ENCODE measurements at regions not wholly inside any gene's neighbourhood (a gene's known extent, or its start where the extent isn't known, plus 50 kb on each side); places are given as distances from the start of the nearest gene placed in this dataset.

GRCh38 chr12:42976620-42977019, 387.1 kb upstream of the PRICKLE1 start:
- TF ChIP-seq CTCF (IDR thresholded peaks at IDR 0.05) (no peak), POLR2A (IDR thresholded peaks at IDR 0.05) (no peak)

Data from adrenal gland (tissue), 5 donors.